Skin of body (tissue), 1 donor: ENCODE measurements at regions not wholly inside any gene's neighbourhood (a gene's known extent, or its start where the extent isn't known, plus 50 kb on each side); places are given as distances from the start of the nearest gene placed in this dataset.
"Not testable (repeated sequence)": the region's sequence is repeated elsewhere in the genome, so short reads cannot be mapped to it uniquely, and the experiment has no call there.

Experiments
- DNase-seq: peaks from one replicate; lab custom pipeline; 2025; lab: John Stamatoyannopoulos, UW

GRCh38 chr6:5898102-5898501, 108.6 kb downstream of the NRN1 start:
- DNase-seq = no peak

GRCh38 chr6:5896476-5897200, 110.1 kb downstream of the NRN1 start:
- no peak for DNase-seq

GRCh38 chr6:5894357-5894756, 112.4 kb downstream of the NRN1 start:
- DNase-seq = no peak

DNA sequence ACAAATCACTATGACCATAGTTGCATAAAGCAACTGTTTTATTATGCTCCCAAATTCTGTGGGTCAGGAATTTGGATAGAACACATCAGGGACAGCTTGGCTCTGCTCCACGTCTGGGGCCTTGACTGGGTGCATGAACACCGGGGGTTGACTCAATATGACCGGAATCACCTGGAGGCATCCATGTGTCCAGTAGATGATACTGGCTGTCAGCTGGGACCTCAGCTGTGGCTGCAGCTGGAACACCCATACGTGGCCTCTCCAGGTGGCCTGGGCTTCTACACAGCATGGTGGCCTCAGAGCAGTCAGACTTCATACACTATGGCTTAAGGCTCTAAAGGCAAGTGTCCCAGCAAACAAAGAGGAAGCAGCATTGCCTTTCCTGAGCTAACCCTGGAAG, 113.4 kb downstream of the NRN1 start:
- no peak for DNase-seq

DNA sequence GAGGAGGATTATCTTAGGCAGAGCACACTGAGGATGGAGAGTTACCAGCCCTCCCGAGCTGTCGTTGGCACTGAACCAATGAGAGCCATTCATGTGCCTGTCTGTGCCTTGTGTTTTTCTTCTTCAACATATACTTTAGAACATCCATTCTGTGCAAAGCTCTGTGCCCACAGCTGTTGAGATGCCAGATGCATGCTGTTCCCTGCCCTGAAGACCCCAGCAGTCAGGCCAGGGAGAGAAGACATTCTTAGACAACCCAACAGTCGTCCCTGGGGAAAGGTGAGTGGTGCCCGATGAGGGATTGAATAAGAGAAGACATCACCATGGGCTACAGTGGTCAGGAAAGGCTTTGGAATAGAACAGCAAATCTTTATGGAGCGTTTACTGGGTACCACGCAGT, 114.1 kb downstream of the NRN1 start:
- no peak for DNase-seq

- DNase-seq = no peak
These were observed 127.9 kb downstream of the NRN1 start for GRCh38 chr6:5878792-5879191.

GRCh38 chr6:5876076-5876475, 130.6 kb downstream of the NRN1 start:
- no peak for DNase-seq

- not testable (repeated sequence) for DNase-seq
These were observed 132.7 kb downstream of the NRN1 start for GRCh38 chr6:5873976-5874375.

GRCh38 chr6:5871296-5871695, 135.4 kb downstream of the NRN1 start:
- DNase-seq = no peak

- DNase-seq = no peak
These were observed 137.0 kb downstream of the NRN1 start for GRCh38 chr6:5869676-5870075.

GRCh38 chr6:5869261-5869660, 137.5 kb downstream of the NRN1 start:
- no peak for DNase-seq

GRCh38 chr6:5866547-5867051, 140.1 kb downstream of the NRN1 start:
- peak; percentile 8 for DNase-seq

GRCh38 chr6:5865506-5866031, 141.2 kb downstream of the NRN1 start:
- no peak for DNase-seq

DNA sequence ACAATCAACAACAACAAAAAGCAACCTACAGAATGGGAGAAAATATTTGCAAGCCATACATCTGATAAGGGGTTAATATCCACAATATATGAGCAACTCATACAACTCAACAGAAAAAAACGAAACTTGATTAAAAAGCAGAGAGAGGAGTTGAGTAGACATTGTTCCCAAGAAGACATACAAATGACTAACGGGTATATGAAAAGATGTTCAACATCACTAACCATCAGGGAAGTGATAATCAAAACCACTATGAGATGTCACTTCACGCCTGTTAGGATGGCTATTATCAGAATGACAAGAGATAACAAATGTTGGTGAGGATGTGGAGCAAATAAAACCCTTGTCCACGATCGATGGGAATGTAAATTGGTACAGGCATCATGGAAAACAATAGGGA, 145.9 kb downstream of the NRN1 start:
- DNase-seq = no peak

DNA sequence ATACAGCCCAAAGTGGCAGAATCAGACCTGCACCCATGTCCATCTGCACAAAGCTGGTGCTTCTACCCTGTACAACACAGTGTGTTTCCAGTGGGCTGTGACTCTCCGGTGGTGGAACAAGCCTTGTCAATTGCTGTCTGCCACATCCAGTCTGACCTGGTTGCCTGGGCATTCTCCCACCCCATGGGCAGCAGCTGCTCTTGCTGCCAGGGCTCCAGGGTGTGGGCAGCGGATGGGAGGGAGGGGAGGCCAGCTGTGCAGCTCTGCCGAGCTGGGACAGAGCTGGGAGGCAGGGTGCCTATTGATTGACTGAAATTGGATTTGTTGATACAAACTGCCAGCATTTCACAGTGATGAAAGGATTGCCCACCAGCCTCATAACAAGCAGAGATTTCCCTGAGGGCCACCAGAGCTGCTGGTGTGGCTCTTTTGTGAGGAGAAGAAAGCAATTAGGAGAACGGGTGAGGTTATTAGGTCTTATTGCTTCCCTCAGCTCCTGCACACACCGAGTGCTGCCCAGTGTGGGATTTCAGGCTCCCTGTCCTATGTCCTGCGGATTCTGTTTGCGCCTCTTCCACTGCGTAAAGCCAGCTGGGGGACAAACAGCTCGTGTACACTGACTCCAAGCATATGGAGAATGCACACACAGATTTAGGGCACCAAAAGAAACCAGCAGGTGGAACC, 150.8 kb downstream of the NRN1 start:
- DNase-seq = no peak

DNA sequence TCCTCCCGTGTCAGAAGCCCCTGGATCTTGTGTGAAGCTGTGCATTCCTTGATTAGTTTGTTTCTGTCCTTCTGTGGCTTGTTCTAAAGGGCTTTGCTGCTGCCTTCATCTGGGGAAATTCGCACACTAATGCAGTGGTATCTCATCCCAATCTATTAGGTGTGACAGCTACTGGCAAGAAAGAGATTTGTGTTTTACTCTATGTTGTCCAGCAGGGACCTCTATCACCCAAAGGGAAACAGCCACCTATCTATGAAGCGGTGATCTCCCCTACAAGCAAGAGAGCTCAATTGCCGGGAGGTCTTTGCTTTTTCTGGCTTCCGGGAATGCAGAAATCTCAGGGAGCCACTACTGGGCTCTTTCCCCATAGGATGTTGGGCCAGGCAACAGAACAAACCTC, 151.8 kb downstream of the NRN1 start:
- DNase-seq = no peak

- peak; percentile 48 for DNase-seq
These were observed 155.4 kb downstream of the NRN1 start for GRCh38 chr6:5851261-5851757.

DNA sequence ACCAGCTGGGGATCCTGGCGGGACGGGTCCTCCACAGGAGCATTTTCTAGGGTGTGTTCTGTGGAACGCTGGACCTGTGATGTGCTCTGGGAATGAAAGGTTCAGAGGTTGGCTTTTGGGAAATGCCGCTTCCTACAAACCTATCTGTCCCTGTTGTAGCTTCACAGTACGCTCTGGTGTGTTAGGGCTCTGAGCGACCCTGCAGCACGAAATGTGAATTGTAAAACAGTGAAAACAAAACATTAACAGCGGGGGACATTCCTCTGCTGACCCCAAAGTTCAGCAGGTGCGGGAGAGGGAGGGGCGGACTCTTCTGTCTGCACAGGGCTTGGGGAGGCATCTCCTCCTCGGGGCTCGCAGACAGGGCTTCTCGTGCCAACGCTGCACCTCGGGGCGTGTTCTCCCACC, 155.9 kb downstream of the NRN1 start:
- no peak for DNase-seq

DNA sequence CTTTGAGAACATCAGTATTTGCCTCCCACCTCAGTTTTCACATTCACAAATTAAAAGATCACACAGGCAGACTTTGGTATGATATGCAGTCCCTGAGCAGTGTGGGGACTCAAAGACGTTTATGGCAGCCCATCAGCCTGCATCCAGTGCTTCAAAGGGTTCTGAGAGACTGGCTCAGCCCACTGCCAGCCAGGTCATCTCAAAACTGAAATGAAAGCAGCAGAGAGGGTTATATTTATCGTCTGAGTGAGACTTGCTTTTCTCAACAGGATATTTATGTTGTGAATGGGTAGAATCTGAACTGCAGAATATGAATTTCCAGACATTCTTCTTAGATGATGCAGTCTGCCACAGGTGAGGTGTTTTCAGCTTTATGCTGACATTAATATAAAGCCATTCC, 159.8 kb downstream of the NRN1 start:
- no peak for DNase-seq

DNA sequence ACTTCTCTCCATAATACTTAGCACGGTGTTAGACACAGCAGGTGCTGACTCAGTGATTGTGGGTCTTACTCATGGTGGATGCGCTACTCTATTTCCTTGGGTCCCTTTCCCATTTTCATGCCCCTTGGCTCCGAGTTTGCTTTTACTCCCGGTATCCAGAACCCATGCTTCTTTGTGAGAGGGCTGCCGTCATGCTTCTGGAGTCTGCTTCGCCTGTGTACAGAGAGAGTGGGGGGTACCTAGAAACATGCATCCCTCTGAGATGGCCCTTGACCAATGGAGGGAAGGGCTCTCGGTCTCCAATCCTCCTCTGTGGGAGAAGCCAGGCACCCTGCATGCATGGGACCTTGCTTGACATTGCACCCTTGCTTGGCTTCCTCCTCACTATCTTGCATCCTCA, 160.4 kb downstream of the NRN1 start:
- DNase-seq = no peak

DNA sequence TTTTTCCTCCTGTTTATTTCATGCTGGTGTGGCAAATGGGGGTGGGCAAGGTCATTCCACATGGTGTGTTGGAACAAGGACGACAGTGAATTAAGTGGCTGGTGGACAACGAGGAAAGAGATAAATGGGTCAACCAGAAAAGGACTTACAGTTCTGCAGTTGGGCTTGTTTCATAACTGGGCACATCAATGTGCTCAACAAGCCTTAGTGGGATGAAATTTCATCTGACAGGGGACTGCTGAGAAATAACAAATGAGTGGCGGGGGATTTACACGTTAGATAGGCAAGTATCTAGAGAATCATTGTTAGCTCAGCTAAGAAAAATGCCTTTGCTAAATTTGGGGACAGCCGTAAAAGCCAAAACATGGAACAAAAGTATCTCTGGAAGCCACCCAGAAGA, 163.6 kb downstream of the NRN1 start:
- no peak for DNase-seq

GRCh38 chr6:5840734-5841390, 165.9 kb downstream of the NRN1 start:
- DNase-seq = no peak
